ENCODE measurements at regions not wholly inside any gene's neighbourhood (a gene's known extent, or its start where the extent isn't known, plus 50 kb on each side); places are given as distances from the start of the nearest gene placed in this dataset.

DNA sequence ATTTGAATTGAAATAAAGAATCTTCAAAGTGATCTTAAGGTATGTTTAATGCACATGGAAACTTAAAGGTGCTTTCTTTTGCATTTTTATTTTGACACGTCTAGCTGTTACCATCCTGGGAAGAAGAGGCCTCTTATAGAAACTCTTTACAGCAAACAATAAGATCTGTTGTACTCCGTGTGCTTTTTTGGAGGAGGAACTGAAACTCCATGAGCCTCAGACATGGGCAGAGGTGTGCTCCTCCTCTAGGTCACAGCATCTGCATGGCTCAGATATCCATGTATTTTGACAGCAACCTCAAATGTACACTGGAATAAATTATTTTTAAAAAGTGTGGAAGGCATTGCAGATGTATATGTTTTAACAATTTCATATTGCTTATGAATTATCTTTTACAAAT, 783.3 kb upstream of the SALL3 start:
- TF ChIP-seq CTCF (IDR thresholded peaks at IDR 0.05; ENCODE audit: low read depth, low read length) (no peak), EZH2phosphoT487 (IDR thresholded peaks at IDR 0.05; ENCODE audit: low read depth) (no peak)
